Liver (tissue), 8 donors: ENCODE measurements at regions not wholly inside any gene's neighbourhood (a gene's known extent, or its start where the extent isn't known, plus 50 kb on each side); places are given as distances from the start of the nearest gene placed in this dataset.

Experiments used
- DNase-seq: peaks from one replicate; pipeline ENCODE4 v3.0.0-alpha.2; 2017; ENCODE audit warnings: low spot score
- H3K27ac ChIP-seq, 2 donors: one replicate each; pipeline ENCODE4 v1.7.0; 2013; ENCODE audit warnings: inconsistent platforms in 2 of 2, low read length in 2 of 2, control low read depth in 1 of 2, low read depth in 1 of 2, mild to moderate bottlenecking in 1 of 2
- H3K27me3 ChIP-seq, 4 donors: one replicate each; pipeline versions ENCODE4 v1.6.1 to v1.7.0; 2013; ENCODE audit warnings: low read length in 3 of 4, inconsistent platforms in 1 of 4, mild to moderate bottlenecking in 1 of 4, moderate library complexity in 1 of 4; ENCODE audit not compliant: control insufficient read depth in 4 of 4, insufficient read depth in 4 of 4
- H3K36me3 ChIP-seq, 4 donors: one replicate each; pipeline versions ENCODE4 v1.6.1 to v1.7.0; 2013; ENCODE audit warnings: low read length in 3 of 4, mild to moderate bottlenecking in 3 of 4, low read depth in 1 of 4, moderate library complexity in 1 of 4; ENCODE audit not compliant: control insufficient read depth in 4 of 4, insufficient read depth in 3 of 4
- H3K4me1 ChIP-seq, 4 donors: one replicate each; pipeline versions ENCODE4 v1.6.1 to v1.7.0; 2013; ENCODE audit warnings: low read length in 3 of 4, mild to moderate bottlenecking in 3 of 4, moderate library complexity in 1 of 4; ENCODE audit not compliant: control insufficient read depth in 4 of 4, insufficient read depth in 4 of 4
- H3K4me3 ChIP-seq, 3 donors: one replicate each; pipeline versions ENCODE4 v1.6.1 to v1.7.0; 2013; ENCODE audit warnings: low read length in 3 of 3, control low read depth in 1 of 3, low read depth in 1 of 3, mild to moderate bottlenecking in 1 of 3
- H3K9ac ChIP-seq, 2 donors: one replicate each; pipeline ENCODE4 v1.7.0; 2013; ENCODE audit warnings: low read length in 2 of 2, mild to moderate bottlenecking in 2 of 2, moderate library complexity in 2 of 2, control low read depth in 1 of 2, low read depth in 1 of 2
- H3K9me3 ChIP-seq, 4 donors: one replicate each; pipeline versions ENCODE4 v1.6.1 to v1.7.0; 2013; ENCODE audit warnings: low read length in 3 of 4; ENCODE audit not compliant: control insufficient read depth in 4 of 4
- ATF3 ChIP-seq: IDR thresholded peaks from 2 replicates; pipeline ENCODE4 v1.6.1; 2016; ENCODE audit warnings: antibody characterized with exemption
- CTCF ChIP-seq: fragments of 150-350 bp; IDR thresholded peaks from 2 replicates; pipeline ENCODE4 v1.5.1; 2017; ENCODE audit warnings: improper control_type of control experiment, low read depth, low read length; ENCODE audit not compliant: missing input control
- FOXA1 ChIP-seq: IDR thresholded peaks from 2 replicates; pipeline ENCODE4 v1.6.1; 2016; ENCODE audit warnings: antibody characterized with exemption
- FOXA2 ChIP-seq: IDR thresholded peaks from 2 replicates; pipeline ENCODE4 v1.6.1; 2016; ENCODE audit warnings: antibody characterized with exemption
- HNF4A ChIP-seq, 2 donors: conservative IDR thresholded peaks; 2 replicates each; pipeline ENCODE4 v1.6.1; 2016; ENCODE audit warnings: antibody characterized with exemption in 2 of 2, mild to moderate bottlenecking in 2 of 2
- HNF4G ChIP-seq: IDR thresholded peaks from 2 replicates; pipeline ENCODE4 v1.6.1; 2016; ENCODE audit warnings: antibody characterized with exemption
- MAX ChIP-seq: IDR thresholded peaks from 2 replicates; pipeline ENCODE4 v1.6.1; 2016; ENCODE audit warnings: antibody characterized with exemption
- NR2F2 ChIP-seq: IDR thresholded peaks from 2 replicates; pipeline ENCODE4 v1.6.1; 2016; ENCODE audit warnings: antibody characterized with exemption
- RXRA ChIP-seq, 2 donors: IDR thresholded peaks; 2 replicates each; pipeline ENCODE4 v1.6.1; 2017 to 2018; ENCODE audit warnings: antibody characterized with exemption in 2 of 2, mild to moderate bottlenecking in 1 of 2
- SP1 ChIP-seq: IDR thresholded peaks from 2 replicates; pipeline ENCODE4 v1.6.1; 2018; ENCODE audit warnings: antibody characterized with exemption, mild to moderate bottlenecking
- TAF1 ChIP-seq: conservative IDR thresholded peaks from 2 replicates; pipeline ENCODE4 v1.6.1; 2016; ENCODE audit warnings: antibody characterized with exemption, mild to moderate bottlenecking
- YY1 ChIP-seq: IDR thresholded peaks from 2 replicates; pipeline ENCODE4 v1.6.1; 2016; ENCODE audit warnings: antibody characterized with exemption, mild to moderate bottlenecking
- WGBS: extraction: QIAGEN DNeasy Blood & Tissue Kit; methylation state at CpG from one replicate; pipeline ENCODE4 v1.1.7; 2013; 5-methylcytosine and 5-hydroxymethylcytosine counted together
- TF ChIP-seq, protein P1 (sequence below): IDR thresholded peaks from 2 replicates; pipeline ENCODE4 v1.6.1; 2016; ENCODE audit warnings: antibody characterized with exemption, mild to moderate bottlenecking
- donor health status: healthy.
- donor health status: healthy.
- donor health status: healthy.
- donor health status: healthy.
- donor health status: healthy.

GRCh38 chr1:14106126-14106525 is 406.1 kb downstream of the PRDM2 start:
- Histone ChIP-seq H3K9me3 (peaks cover 0 to 5% (median 0%) of the 10 kb centered on the region in 4 donors), H3K4me1 (no peaks in the 10 kb centered on the region), H3K27ac (no peak overlapping the region), H3K4me3 (no peak overlapping the region), H3K9ac (no peak overlapping the region), H3K36me3 (no peaks in the 10 kb centered on the region), H3K27me3 (no peaks in the 10 kb centered on the region)
- no peak for TF ChIP-seq HNF4G
- no peak for TF ChIP-seq CTCF
- TF ChIP-seq YY1 = no peak
- 88% methylated on average over 2 of the region's 2 CpGs for WGBS
- no peak for DNase-seq

GRCh38 chr1:14106679-14107313 is 406.8 kb downstream of the PRDM2 start:
- H3K36me3 ChIP-seq = no peaks in the 10 kb centered on the region
- no peaks in the 10 kb centered on the region for H3K27me3 ChIP-seq
- H3K27ac ChIP-seq = no peak overlapping the region
- TF ChIP-seq FOXA1 = no peak
- TF ChIP-seq RXRA (IDR thresholded peaks at IDR 0.05) = no peak
- DNase-seq = no peak
- no peaks in the 10 kb centered on the region for H3K4me1 ChIP-seq
- H3K4me3 ChIP-seq = no peak overlapping the region
- 78% methylated on average over 4 of the region's 4 CpGs for WGBS
- peaks cover 0 to 5% (median 0%) of the 10 kb centered on the region in 4 donors for H3K9me3 ChIP-seq
- no peak overlapping the region for H3K9ac ChIP-seq

DNA sequence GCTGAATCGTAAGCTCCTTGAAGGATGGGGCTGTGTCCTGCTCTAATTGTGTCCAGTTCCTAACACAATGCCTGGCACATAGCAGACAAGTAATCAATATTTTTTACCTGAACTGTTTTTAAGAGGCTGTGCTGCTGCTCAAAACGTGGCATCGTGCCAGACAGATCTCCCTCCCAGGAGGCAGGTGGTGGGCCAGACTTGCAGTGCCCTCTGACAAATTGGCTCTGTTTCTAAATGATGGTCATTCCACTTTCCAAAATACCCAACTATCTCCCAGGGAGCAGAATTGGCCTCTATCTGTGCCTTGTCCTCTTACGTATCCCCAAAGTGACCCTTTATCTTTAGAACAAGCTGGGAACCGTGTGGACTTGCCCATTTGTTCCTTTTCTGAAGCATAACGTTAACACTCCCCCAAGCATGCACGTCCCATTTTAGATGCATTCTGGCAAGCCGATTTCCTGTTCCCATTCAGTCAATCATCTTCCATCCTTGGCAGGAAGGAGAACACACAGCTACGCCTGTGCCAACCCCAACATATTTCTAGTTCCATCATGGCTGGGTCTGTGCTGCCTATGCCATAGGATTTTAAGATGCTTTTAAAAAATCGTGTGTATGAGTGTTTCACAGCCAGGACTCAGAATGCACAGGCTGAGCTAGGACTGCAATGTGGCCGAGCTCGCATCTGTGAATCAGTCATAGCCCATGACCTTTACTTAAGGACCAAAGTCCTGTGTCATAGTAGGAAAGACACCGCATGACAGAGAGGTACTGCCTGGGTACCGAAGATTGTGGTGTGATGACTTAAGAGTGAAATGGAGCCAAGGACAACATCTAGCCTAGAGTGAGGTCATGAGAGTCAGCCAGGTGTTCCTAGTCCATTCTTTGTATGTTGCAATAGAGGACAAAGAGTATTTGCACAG is 408.6 kb downstream of the PRDM2 start:
- WGBS = 67% methylated on average over 14 of the region's 14 CpGs
- Histone ChIP-seq H3K36me3 (no peaks in the 10 kb centered on the region), H3K4me3 (no peak overlapping the region), H3K9me3 (peaks cover 0 to 5% (median 0%) of the 10 kb centered on the region in 4 donors), H3K27me3 (no peaks in the 10 kb centered on the region), H3K4me1 (no peaks in the 10 kb centered on the region), H3K27ac (no peak overlapping the region), H3K9ac (no peak overlapping the region)
- TF ChIP-seq TAF1 (no peak), MAX (no peak), HNF4A (conservative IDR thresholded peaks at IDR 0.05) (peak; percentile 12 to 31)
- DNase-seq = no peak

- Histone ChIP-seq H3K27ac (no peak overlapping the region), H3K27me3 (no peaks in the 10 kb centered on the region), H3K36me3 (no peaks in the 10 kb centered on the region), H3K4me1 (no peaks in the 10 kb centered on the region), H3K4me3 (no peak overlapping the region), H3K9ac (no peak overlapping the region), H3K9me3 (peaks cover 0 to 5% (median 0%) of the 10 kb centered on the region in 4 donors)
- 76% methylated on average over 1 of the region's 1 CpG for WGBS
- DNase-seq = no peak
- TF ChIP-seq RXRA (IDR thresholded peaks at IDR 0.05) (no peak), SP1 (no peak), YY1 (no peak), NR2F2 (no peak), ATF3 (no peak), CTCF (no peak), FOXA2 (no peak), MAX (no peak)
- TF ChIP-seq, protein P1, sequence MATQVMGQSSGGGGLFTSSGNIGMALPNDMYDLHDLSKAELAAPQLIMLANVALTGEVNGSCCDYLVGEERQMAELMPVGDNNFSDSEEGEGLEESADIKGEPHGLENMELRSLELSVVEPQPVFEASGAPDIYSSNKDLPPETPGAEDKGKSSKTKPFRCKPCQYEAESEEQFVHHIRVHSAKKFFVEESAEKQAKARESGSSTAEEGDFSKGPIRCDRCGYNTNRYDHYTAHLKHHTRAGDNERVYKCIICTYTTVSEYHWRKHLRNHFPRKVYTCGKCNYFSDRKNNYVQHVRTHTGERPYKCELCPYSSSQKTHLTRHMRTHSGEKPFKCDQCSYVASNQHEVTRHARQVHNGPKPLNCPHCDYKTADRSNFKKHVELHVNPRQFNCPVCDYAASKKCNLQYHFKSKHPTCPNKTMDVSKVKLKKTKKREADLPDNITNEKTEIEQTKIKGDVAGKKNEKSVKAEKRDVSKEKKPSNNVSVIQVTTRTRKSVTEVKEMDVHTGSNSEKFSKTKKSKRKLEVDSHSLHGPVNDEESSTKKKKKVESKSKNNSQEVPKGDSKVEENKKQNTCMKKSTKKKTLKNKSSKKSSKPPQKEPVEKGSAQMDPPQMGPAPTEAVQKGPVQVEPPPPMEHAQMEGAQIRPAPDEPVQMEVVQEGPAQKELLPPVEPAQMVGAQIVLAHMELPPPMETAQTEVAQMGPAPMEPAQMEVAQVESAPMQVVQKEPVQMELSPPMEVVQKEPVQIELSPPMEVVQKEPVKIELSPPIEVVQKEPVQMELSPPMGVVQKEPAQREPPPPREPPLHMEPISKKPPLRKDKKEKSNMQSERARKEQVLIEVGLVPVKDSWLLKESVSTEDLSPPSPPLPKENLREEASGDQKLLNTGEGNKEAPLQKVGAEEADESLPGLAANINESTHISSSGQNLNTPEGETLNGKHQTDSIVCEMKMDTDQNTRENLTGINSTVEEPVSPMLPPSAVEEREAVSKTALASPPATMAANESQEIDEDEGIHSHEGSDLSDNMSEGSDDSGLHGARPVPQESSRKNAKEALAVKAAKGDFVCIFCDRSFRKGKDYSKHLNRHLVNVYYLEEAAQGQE = no peak
Measured at GRCh38 chr1:14109276-14109635, 409.3 kb downstream of the PRDM2 start.
